HG02885 (cell line): ENCODE measurements at regions not wholly inside any gene's neighbourhood (a gene's known extent, or its start where the extent isn't known, plus 50 kb on each side); places are given as distances from the start of the nearest gene placed in this dataset.
A peak's percentile ranks its signal among the peaks of the same experiment; 100 is the strongest.

Experiments used
- ATAC-seq: cut with Tn5 transposase; IDR thresholded peaks from one replicate; pipeline ENCODE4 v1.9.1; 2021; ENCODE audit warnings: mild to moderate bottlenecking; ENCODE audit not compliant: unreplicated experiment, poor library complexity

DNA sequence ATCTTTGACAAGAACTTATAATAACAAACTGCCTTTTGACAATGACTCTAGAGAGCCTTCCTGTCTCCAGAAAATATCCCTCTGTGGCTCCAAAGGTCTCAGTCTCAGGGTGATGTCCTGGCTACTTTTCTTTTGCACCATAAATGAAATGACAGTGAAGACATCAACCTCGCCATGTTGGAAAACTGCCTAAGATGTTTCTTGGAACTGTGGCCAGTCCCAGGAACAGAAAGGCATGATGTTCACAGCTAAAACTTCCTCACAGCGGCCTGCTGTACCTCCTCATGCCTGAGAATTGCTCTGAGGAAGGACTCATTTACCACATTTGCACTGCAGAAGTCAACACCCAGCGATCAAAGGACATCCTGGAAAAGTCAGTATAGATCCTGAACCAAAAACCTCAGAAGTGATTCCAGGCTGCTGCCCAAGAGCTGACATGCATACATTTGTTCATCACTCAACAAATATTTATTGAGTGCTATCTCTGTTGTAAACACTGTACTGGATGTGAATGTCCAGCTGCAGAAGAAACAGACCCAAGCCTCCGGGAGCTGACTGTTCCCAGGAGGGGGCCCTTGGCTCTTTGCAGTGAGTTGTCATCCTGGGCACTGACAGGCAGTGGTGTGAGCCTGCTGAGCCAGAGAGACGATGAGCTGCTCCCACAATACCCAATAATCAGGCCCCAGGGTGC is 64.3 kb upstream of the ACSL3 start:
- ATAC-seq, result no peak

GRCh38 chr2:222797261-222797660 is 63.6 kb upstream of the ACSL3 start:
- ATAC-seq, result peak; percentile 66

GRCh38 chr2:222797871-222798270 is 63.0 kb upstream of the ACSL3 start:
- ATAC-seq, result no peak

GRCh38 chr2:222798528-222798927 is 62.3 kb upstream of the ACSL3 start:
- ATAC-seq, result no peak

DNA sequence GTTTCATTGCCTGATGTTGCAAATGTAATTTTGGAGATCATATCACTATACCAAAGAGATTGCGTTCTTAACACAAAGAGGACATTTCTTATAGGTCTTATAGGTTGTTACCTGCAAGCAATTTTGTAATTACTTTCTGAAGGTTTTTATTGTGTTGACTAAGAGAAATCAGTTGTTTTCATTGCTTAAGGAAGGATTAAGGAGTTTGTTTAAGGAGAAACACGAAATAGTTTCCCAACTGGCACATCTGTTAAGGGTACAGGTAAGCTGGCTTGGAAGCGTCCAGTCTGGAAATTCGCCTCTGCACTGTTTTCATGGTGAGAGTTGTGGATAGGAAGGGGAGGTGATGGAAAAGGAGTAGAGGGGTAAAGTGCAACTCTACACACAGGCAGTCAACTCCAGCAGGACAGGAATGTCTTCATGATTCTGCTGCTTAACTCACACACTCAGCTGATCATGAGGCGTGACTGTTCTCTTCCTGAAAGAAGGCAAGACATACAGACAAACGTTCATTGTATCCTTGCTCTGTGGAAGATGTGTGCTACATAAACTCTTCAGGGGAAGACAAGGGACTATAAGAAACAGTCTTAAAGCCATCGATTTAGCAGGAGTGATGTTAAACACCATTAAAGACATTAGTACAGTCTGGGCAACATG is 61.4 kb upstream of the ACSL3 start:
- ATAC-seq, result no peak

DNA sequence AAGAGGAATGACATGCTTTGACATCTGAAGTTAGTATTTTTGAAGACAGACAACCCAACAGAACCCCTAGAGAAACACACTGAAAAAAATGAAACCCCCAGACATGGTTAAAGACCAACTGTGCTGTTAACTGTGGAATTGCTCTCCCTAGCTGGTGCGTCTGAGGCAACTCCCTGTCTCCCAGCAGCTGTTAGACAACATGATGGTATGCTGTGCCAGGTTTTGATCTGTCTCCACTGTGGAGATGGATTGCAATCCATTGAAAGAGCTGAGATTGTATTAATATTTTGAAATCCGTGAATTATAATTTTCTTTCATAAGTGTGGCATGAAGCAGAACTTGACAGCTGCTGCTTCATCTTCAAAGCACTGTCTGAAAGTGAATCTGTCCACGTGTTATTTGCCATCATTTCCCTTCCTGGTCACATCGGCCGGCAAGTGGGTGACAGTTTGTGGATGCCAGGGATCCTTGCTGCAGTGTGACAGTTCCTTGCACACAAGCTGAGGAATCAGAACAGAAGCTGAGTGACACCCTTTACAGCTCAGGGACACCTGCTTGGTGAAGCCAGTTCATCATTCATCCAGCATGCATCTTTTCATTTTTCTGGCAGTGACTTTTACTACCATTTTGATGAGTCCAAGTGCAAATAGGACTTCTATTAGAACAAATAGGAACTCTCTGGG is 58.2 kb upstream of the ACSL3 start:
- no peak for ATAC-seq

GRCh38 chr2:222804351-222804750 is 56.5 kb upstream of the ACSL3 start:
- no peak for ATAC-seq

- no peak for ATAC-seq
These were observed 55.1 kb upstream of the ACSL3 start for GRCh38 chr2:222805591-222806304.

- no peak for ATAC-seq
These were observed 54.2 kb upstream of the ACSL3 start for GRCh38 chr2:222806526-222807137.

GRCh38 chr2:222807431-222807830 is 53.4 kb upstream of the ACSL3 start:
- no peak for ATAC-seq

- ATAC-seq, result no peak
These were observed 51.3 kb upstream of the ACSL3 start for GRCh38 chr2:222809582-222809981.

GRCh38 chr2:222810044-222810443 is 50.8 kb upstream of the ACSL3 start:
- no peak for ATAC-seq
